ENCODE measurements at regions not wholly inside any gene's neighbourhood (a gene's known extent, or its start where the extent isn't known, plus 50 kb on each side); places are given as distances from the start of the nearest gene placed in this dataset.
A peak's percentile ranks its signal among the peaks of the same experiment; 100 is the strongest.

- peak; percentile 18 for DNase-seq (ENCODE audit: low spot score)
- BruUV-seq (replicated peaks): no TSS peak
- Histone ChIP-seq H4K20me1 (ENCODE audit: insufficient read depth, low read length) (no peaks in the 10 kb centered on the region), H3K9me2 (ENCODE audit: insufficient read depth, low read length) (no peaks in the 10 kb centered on the region), H3K79me2 (ENCODE audit: insufficient read depth, low read depth, low read length) (no peaks in the 10 kb centered on the region), H3K36me3 (ENCODE audit: insufficient read depth, low read length) (no peaks in the 10 kb centered on the region), H3K27ac (ENCODE audit: low read depth, low read length, poor library complexity, severe bottlenecking) (no peak overlapping the region), H3K9me3 (ENCODE audit: low read length) (no peaks in the 10 kb centered on the region), H3K4me1 (ENCODE audit: insufficient read depth, low read length, poor library complexity, severe bottlenecking) (no peaks in the 10 kb centered on the region), H3K4me2 (ENCODE audit: low read length) (no peak overlapping the region), H3K4me3 (ENCODE audit: low read depth, low read length, poor library complexity, severe bottlenecking) (no peak overlapping the region), H2AFZ (ENCODE audit: low read length) (no peak overlapping the region)
- ChIA-PET CTCF (ENCODE audit: unreplicated experiment) (no interaction called here), POLR2A (no interaction called here)
- TF ChIP-seq CTCF (conservative IDR thresholded peaks at IDR 0.05; ENCODE audit: low read length) (peak; percentile 73), EZH2phosphoT487 (IDR thresholded peaks at IDR 0.05; ENCODE audit: borderline replicate concordance, low read depth, low read length) (no peak)
- intact Hi-C loops (cut with micrococcal nuclease; ENCODE audit: unreplicated experiment): no loop called here
These were observed 205.2 kb downstream of the GLRX3 start for GRCh38 chr10:130341356-130341755.

DNA sequence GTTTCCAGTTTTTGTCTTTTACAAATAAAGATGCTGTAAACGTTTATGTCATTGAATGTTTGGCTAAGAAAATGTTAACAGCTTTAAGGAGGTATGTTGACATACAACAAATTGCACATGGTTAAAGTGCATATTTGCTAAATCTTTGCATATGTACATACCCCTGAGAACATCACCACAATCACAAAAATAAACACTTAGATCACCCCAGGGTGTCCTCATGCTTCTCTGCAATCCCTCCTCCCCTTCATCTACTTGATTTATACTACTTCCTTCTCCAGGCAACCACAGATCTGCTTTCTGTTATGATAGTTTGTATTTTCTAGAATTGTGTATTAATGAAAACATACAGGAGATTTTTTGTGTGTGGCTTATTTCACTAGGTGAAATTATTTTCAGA lies 209.5 kb downstream of the GLRX3 start:
- no peak overlapping the region for H3K27ac ChIP-seq (ENCODE audit: low read depth, low read length, poor library complexity, severe bottlenecking)
- DNase-seq (ENCODE audit: low spot score): no peak

More for the DNA sequence above, 209.5 kb downstream of the GLRX3 start:
- no peak overlapping the region for H3K4me2 ChIP-seq (ENCODE audit: low read length)
- ChIA-PET POLR2A (interaction anchor here (0.5 kb wide), 1 partner anchor 273 kb away, joined by 3 read pairs; no protein-coding TSS in a partner anchor), CTCF (ENCODE audit: unreplicated experiment) (no interaction called here)
- H2AFZ ChIP-seq (ENCODE audit: low read length): no peak overlapping the region
- TF ChIP-seq EZH2phosphoT487 (IDR thresholded peaks at IDR 0.05; ENCODE audit: borderline replicate concordance, low read depth, low read length) (no peak), CTCF (conservative IDR thresholded peaks at IDR 0.05; ENCODE audit: low read length) (no peak)
- no peaks in the 10 kb centered on the region for H3K36me3 ChIP-seq (ENCODE audit: insufficient read depth, low read length)
- no peaks in the 10 kb centered on the region for H3K9me2 ChIP-seq (ENCODE audit: insufficient read depth, low read length)
- no peaks in the 10 kb centered on the region for H3K4me1 ChIP-seq (ENCODE audit: insufficient read depth, low read length, poor library complexity, severe bottlenecking)
- no TSS peak for BruUV-seq (replicated peaks)
- H4K20me1 ChIP-seq (ENCODE audit: insufficient read depth, low read length): no peaks in the 10 kb centered on the region
- H3K4me3 ChIP-seq (ENCODE audit: low read depth, low read length, poor library complexity, severe bottlenecking): no peak overlapping the region
- intact Hi-C loops (cut with micrococcal nuclease; ENCODE audit: unreplicated experiment): no loop called here
- H3K79me2 ChIP-seq (ENCODE audit: insufficient read depth, low read depth, low read length): no peaks in the 10 kb centered on the region
- H3K9me3 ChIP-seq (ENCODE audit: low read length): no peaks in the 10 kb centered on the region
